Cardiac muscle cell (in vitro differentiated cells and primary cell): ENCODE measurements at regions not wholly inside any gene's neighbourhood (a gene's known extent, or its start where the extent isn't known, plus 50 kb on each side); places are given as distances from the start of the nearest gene placed in this dataset.

ENCODE experiments used
- DNase-seq, 2 donors: peaks; one replicate each; pipeline versions ENCODE4 v3.0.0 to v3.0.0-alpha.2; 2010 to 2017; ENCODE audit warnings: low read depth in 1 of 2, low spot score in 1 of 2
- H3K27ac ChIP-seq: fragments of 200-600 bp; sonication (generic); 2 replicates; pipeline ENCODE4 v1.5.1; 2016
- H3K27me3 ChIP-seq: fragments of 200-600 bp; sonication (generic); 2 replicates; pipeline ENCODE4 v1.6.0; 2016; ENCODE audit warnings: control low read depth
- H3K36me3 ChIP-seq: fragments of 200-600 bp; sonication (generic); 2 replicates; pipeline ENCODE4 v1.5.1; 2016; ENCODE audit warnings: control low read depth
- H3K4me1 ChIP-seq: fragments of 200-600 bp; sonication (generic); 2 replicates; pipeline ENCODE4 v1.8.1; 2017; ENCODE audit warnings: low read depth, mild to moderate bottlenecking, mixed run types
- H3K4me3 ChIP-seq: fragments of 200-600 bp; sonication (generic); 2 replicates; pipeline ENCODE4 v1.5.1; 2016; ENCODE audit warnings: mild to moderate bottlenecking
- H3K9me3 ChIP-seq: fragments of 200-600 bp; sonication (generic); 2 replicates; pipeline ENCODE4 v1.5.1; 2017; ENCODE audit warnings: low read depth, mild to moderate bottlenecking, control low read depth
- TF ChIP-seq, protein P1 (sequence below): IDR thresholded peaks from 2 replicates; pipeline ENCODE4 v1.5.1; 2012; ENCODE audit warnings: low read depth, mild to moderate bottlenecking, low read length

DNA sequence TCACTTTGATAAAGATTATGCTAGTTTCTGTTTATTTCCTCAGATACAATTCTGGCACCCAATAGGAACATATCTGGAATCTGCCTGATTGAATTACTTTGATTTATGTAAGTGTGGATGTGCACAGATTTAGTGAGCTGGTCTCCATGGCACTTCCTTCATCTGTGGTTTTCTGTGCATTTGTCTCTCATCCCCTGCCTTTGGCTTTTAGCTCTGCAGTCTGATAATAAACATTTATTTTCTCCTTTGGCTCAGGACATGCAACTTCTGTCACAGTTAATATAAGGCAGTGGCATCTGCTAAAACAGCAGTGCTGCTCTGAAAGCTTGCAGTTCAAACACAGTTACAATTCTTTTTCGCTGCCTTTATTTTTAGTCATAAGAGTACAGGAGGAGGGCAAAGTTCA, 273.7 kb upstream of the CHRM2 start:
- Histone ChIP-seq H3K27me3 (no peaks in the 10 kb centered on the region), H3K4me3 (no peak overlapping the region), H3K27ac (no peak overlapping the region), H3K4me1 (peaks cover 6% of the 10 kb centered on the region), H3K36me3 (no peaks in the 10 kb centered on the region), H3K9me3 (no peaks in the 10 kb centered on the region)
- no peak for DNase-seq
- TF ChIP-seq, protein P1, sequence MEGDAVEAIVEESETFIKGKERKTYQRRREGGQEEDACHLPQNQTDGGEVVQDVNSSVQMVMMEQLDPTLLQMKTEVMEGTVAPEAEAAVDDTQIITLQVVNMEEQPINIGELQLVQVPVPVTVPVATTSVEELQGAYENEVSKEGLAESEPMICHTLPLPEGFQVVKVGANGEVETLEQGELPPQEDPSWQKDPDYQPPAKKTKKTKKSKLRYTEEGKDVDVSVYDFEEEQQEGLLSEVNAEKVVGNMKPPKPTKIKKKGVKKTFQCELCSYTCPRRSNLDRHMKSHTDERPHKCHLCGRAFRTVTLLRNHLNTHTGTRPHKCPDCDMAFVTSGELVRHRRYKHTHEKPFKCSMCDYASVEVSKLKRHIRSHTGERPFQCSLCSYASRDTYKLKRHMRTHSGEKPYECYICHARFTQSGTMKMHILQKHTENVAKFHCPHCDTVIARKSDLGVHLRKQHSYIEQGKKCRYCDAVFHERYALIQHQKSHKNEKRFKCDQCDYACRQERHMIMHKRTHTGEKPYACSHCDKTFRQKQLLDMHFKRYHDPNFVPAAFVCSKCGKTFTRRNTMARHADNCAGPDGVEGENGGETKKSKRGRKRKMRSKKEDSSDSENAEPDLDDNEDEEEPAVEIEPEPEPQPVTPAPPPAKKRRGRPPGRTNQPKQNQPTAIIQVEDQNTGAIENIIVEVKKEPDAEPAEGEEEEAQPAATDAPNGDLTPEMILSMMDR: no peak

DNA sequence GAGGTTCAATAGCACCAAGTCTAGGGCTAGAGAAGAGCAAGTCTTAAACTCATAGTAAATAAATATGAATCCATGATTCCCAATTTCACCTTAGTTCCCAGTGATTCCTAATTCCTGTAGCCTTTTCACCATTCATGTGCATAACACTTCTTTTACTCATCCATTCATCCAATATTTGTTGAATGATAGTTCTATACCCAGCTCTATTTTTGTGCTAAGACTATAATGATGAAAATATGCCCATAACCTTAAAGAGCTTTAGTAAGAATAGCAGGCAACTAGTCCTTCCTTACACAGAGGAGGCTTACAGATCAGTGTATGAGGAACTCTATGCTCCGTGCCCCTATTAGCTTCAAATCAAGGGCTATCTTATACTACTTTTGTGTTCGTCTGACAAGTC, 280.2 kb upstream of the CHRM2 start:
- H3K27me3 ChIP-seq: no peaks in the 10 kb centered on the region
- H3K36me3 ChIP-seq: no peaks in the 10 kb centered on the region
- H3K27ac ChIP-seq: no peak overlapping the region
- DNase-seq: no peak
- H3K9me3 ChIP-seq: no peaks in the 10 kb centered on the region
- no peaks in the 10 kb centered on the region for H3K4me1 ChIP-seq
- no peak overlapping the region for H3K4me3 ChIP-seq
- TF ChIP-seq, protein P1: no peak

DNA sequence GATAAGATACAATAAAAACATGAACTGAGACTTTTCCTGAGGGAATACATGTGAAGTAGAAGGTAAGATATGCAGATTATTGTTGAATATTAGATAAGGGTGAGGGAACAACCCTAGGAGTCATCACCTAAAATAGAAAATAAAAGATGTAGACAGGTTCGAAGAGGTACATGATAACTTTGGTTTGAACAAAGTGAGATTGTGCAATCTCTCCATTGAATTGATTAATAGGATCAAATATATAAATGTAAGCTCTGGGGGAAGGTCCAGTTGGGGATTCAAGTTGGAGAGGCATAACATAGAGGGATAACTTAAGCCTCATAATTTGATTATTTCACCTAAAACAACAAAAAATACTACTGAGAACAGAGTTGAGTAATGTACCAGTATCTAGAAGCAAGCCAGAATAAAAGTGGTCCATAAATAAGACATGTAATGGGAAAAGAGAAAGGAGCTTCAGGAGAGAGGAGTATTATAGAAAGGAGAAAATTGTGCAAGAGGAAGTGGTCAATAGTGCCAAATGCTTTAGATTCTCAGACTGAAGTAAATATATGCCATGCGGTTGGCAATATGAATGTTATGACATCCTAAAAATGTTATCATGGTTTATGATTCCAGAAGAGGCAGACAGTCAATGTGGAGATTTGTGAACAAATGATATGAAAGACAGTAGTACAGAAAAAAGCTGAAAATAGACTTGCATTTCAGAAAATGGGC, 282.3 kb upstream of the CHRM2 start:
- H3K36me3 ChIP-seq: no peaks in the 10 kb centered on the region
- no peak for DNase-seq
- H3K27me3 ChIP-seq: no peaks in the 10 kb centered on the region
- H3K9me3 ChIP-seq: no peaks in the 10 kb centered on the region
- H3K27ac ChIP-seq: no peak overlapping the region
- TF ChIP-seq, protein P1: no peak
- no peak overlapping the region for H3K4me3 ChIP-seq
- no peaks in the 10 kb centered on the region for H3K4me1 ChIP-seq

DNA sequence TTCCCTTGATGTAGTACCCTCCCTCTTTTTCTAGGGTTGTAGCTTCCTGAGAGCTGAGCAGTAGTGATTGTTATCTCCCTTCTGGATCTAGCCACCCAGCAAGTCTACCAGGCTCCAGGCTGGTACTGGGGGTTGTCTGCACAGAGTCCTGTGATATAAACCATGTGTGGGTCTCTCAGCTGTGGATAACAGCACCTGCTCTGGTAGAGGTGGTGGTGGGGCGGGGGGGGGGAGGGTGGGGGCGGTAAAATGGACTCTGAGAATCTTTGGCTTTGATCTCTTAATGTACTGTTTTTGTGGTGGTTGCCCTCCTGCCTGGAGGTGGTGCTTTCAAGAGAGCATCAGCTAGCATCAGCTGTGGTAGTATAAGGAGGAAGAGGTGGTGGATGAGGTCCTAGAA, 302.0 kb upstream of the CHRM2 start:
- Histone ChIP-seq H3K9me3 (no peaks in the 10 kb centered on the region), H3K4me1 (no peaks in the 10 kb centered on the region), H3K27me3 (no peaks in the 10 kb centered on the region), H3K27ac (no peak overlapping the region), H3K4me3 (no peak overlapping the region), H3K36me3 (no peaks in the 10 kb centered on the region)
- TF ChIP-seq, protein P1: no peak
- DNase-seq: no peak

DNA sequence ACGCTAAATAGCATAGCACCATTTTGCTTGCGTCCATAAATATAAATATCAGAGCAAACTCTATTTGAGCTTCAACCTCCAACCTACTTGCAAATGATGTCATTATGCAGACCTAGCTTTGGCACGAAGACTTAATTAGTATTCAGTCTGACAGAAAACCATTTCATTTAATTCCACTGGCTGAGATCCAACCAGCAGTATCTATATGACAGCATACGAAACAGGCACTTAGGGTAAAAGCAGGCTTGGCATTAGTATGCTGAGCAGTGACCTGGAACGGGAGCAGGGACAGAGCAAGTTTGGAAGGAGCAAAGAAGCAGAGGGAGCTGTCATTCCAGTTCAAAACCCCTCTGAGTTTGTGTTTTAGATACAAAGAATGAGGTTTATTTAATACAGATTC, 312.5 kb upstream of the CHRM2 start:
- TF ChIP-seq, protein P1: no peak
- H3K4me1 ChIP-seq: no peaks in the 10 kb centered on the region
- no peak overlapping the region for H3K4me3 ChIP-seq
- no peaks in the 10 kb centered on the region for H3K9me3 ChIP-seq
- no peaks in the 10 kb centered on the region for H3K27me3 ChIP-seq
- H3K27ac ChIP-seq: no peak overlapping the region
- no peaks in the 10 kb centered on the region for H3K36me3 ChIP-seq
- DNase-seq: peak in 1 of 2 donors; percentile 38
